ENCODE measurements at regions not wholly inside any gene's neighbourhood (a gene's known extent, or its start where the extent isn't known, plus 50 kb on each side); places are given as distances from the start of the nearest gene placed in this dataset.

DNA sequence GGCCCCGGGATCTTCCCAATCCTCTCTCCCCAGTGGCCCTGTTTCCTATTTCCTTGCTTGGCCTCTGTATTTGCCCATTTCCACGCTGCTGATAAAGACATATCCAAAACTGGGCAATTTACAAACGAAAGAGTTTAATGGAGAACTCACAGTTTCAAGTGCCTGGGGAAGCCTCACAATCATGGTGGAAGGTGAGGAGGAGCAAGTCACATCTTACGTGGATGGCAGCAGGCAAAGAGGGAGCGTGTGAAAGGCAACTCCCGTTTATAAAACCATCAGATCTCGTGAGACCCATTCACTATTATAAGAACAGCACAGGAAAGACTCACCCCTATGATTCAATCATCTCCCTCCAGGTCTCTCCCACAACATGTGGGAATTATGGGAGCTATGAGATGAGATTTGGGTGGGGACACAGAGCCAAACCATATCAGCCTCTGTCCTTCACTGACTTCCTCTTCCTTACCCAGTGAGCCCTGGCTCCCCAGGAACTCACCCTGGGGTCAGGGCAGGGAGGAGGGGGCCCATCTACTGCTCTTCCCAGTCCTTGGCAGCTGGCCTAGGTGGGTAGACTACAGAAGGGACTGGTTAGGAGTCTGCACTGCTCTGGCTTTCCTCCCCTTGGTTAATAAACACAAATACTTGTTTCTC, 105.8 kb upstream of the MYCN start:
- no peak for TF ChIP-seq OSR1 (CRISPR knock-in tag; IDR thresholded peaks at IDR 0.05)
- no peak for TF ChIP-seq ZFP3 (CRISPR knock-in tag; IDR thresholded peaks at IDR 0.05)
- TF ChIP-seq ISL1 (CRISPR knock-in tag; IDR thresholded peaks at IDR 0.05) = no peak
- TF ChIP-seq, protein P1, sequence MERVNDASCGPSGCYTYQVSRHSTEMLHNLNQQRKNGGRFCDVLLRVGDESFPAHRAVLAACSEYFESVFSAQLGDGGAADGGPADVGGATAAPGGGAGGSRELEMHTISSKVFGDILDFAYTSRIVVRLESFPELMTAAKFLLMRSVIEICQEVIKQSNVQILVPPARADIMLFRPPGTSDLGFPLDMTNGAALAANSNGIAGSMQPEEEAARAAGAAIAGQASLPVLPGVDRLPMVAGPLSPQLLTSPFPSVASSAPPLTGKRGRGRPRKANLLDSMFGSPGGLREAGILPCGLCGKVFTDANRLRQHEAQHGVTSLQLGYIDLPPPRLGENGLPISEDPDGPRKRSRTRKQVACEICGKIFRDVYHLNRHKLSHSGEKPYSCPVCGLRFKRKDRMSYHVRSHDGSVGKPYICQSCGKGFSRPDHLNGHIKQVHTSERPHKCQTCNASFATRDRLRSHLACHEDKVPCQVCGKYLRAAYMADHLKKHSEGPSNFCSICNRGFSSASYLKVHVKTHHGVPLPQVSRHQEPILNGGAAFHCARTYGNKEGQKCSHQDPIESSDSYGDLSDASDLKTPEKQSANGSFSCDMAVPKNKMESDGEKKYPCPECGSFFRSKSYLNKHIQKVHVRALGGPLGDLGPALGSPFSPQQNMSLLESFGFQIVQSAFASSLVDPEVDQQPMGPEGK (CRISPR knock-in tag; IDR thresholded peaks at IDR 0.05; ENCODE audit: borderline replicate concordance) = no peak
- TF ChIP-seq ESRRG (CRISPR knock-in tag; IDR thresholded peaks at IDR 0.05) = no peak
- TF ChIP-seq RARB (CRISPR knock-in tag; IDR thresholded peaks at IDR 0.05) = no peak
- no peak for TF ChIP-seq ARNTL (CRISPR knock-in tag; IDR thresholded peaks at IDR 0.05; ENCODE audit: borderline replicate concordance, low read depth)
- no peak for TF ChIP-seq ZFP30 (CRISPR knock-in tag; IDR thresholded peaks at IDR 0.05)
- no peak for TF ChIP-seq TCF4 (CRISPR knock-in tag; IDR thresholded peaks at IDR 0.05; ENCODE audit: borderline replicate concordance)
- TF ChIP-seq TOX (CRISPR knock-in tag; IDR thresholded peaks at IDR 0.05; ENCODE audit: borderline replicate concordance) = no peak
- TF ChIP-seq, protein P2, sequence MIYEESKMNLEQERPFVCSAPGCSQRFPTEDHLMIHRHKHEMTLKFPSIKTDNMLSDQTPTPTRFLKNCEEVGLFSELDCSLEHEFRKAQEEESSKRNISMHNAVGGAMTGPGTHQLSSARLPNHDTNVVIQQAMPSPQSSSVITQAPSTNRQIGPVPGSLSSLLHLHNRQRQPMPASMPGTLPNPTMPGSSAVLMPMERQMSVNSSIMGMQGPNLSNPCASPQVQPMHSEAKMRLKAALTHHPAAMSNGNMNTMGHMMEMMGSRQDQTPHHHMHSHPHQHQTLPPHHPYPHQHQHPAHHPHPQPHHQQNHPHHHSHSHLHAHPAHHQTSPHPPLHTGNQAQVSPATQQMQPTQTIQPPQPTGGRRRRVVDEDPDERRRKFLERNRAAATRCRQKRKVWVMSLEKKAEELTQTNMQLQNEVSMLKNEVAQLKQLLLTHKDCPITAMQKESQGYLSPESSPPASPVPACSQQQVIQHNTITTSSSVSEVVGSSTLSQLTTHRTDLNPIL (CRISPR knock-in tag; IDR thresholded peaks at IDR 0.05; ENCODE audit: low read depth) = no peak
- no peak for TF ChIP-seq ZC3H10 (CRISPR knock-in tag; IDR thresholded peaks at IDR 0.05)
- no peak for TF ChIP-seq PPARA (CRISPR knock-in tag; IDR thresholded peaks at IDR 0.05; ENCODE audit: borderline replicate concordance)
